ENCODE measurements at regions not wholly inside any gene's neighbourhood (a gene's known extent, or its start where the extent isn't known, plus 50 kb on each side); places are given as distances from the start of the nearest gene placed in this dataset.
A peak's percentile ranks its signal among the peaks of the same experiment; 100 is the strongest.

DNA sequence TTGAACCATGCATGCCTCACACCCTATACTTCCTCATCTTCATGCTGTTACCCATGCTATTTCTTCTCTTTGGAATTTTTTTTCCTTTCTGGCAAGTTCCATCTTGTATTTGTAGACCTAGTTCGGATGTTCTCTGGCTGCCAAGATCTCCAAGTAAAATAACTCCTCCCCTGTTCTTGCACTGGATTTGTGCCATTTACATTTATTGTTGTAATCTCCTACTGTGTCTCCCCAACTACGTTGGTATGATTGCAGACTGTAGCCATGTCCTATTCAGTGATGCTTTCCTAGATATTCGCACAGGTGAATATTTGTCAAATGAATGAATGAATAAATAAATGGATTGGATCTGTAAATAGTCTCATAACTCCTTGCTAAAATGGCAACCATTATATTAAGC, 546.0 kb downstream of the MN1 start:
- Histone ChIP-seq H3K9me3 (ENCODE audit: control insufficient read depth, low read length) (peaks cover 42% of the 10 kb centered on the region), H4K91ac (ENCODE audit: low read length) (no peak overlapping the region)

DNA sequence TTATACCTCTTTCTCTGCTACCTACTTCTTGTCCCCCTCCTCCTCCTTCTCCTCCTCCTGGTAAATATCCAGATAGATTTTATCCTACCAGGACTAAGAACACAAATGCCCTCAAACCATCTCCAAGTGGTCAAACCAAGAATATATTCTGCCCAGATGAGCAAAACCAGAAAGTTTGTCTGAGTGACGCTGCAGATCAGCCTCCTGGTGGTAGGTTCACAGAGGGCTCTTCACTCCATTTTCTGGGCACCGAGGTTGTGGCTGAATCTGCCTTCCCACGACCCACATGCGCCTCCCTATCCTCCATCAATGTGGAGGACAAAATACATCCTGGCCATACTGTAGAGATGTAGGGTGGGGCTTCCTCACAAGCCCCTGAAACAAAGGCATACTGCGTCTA, 543.6 kb downstream of the MN1 start:
- Histone ChIP-seq H2BK5ac (ENCODE audit: low read depth, low read length, poor library complexity, severe bottlenecking) (no peak overlapping the region), H3K36me3 (ENCODE audit: control insufficient read depth in 1 of 2, insufficient read depth in 2 of 2, low read depth in 1 of 2, low read length in 2 of 2) (no peaks in the 10 kb centered on the region)
- WGBS, result 82% methylated on average over 4 of the region's 5 CpGs

More for the DNA sequence above, 546.0 kb downstream of the MN1 start:
- Histone ChIP-seq H2BK120ac (ENCODE audit: low read depth, low read length) (no peak overlapping the region), H3K79me1 (replicated peaks; ENCODE audit: low read length, poor library complexity, severe bottlenecking) (no peaks in the 10 kb centered on the region), H4K8ac (ENCODE audit: low read length) (no peak overlapping the region), H2BK5ac (ENCODE audit: low read depth, low read length, poor library complexity, severe bottlenecking) (no peak overlapping the region), H2AK5ac (ENCODE audit: low read length, severe bottlenecking) (no peak overlapping the region), H3K18ac (ENCODE audit: low read depth in 1 of 2, low read length in 2 of 2) (no peak overlapping the region), H3K4me2 (ENCODE audit: low read length, poor library complexity, severe bottlenecking) (no peak overlapping the region), H2BK12ac (ENCODE audit: low read length in 2 of 2) (no peak overlapping the region), H2AFZ (ENCODE audit: low read depth, low read length) (no peak overlapping the region), H3K27me3 (ENCODE audit: control insufficient read depth in 1 of 2, insufficient read depth in 1 of 2, low read length in 2 of 2) (peaks cover 0 to 46% of the 10 kb centered on the region in 2 experiments), H2BK15ac (ENCODE audit: low read depth, poor library complexity, severe bottlenecking) (no peak overlapping the region), H3K4ac (ENCODE audit: low read depth in 1 of 2, low read length in 2 of 2) (no peak overlapping the region), H3K4me1 (ENCODE audit: control insufficient read depth, insufficient read depth, low read depth, low read length) (peaks cover 9% of the 10 kb centered on the region), H3K23ac (ENCODE audit: low read length in 2 of 2) (no peak overlapping the region), H3K4me3 (ENCODE audit: insufficient read depth in 1 of 2, low read depth in 1 of 2, low read length in 2 of 2) (no peak overlapping the region), H3K36me3 (ENCODE audit: control insufficient read depth in 1 of 2, insufficient read depth in 2 of 2, low read depth in 1 of 2, low read length in 2 of 2) (no peaks in the 10 kb centered on the region), H3K9ac (ENCODE audit: low read length) (no peak overlapping the region), H3K14ac (ENCODE audit: low read length in 2 of 2) (no peak overlapping the region), H3K27ac (ENCODE audit: low read length, poor library complexity, severe bottlenecking) (no peak overlapping the region)
- WGBS, result 82% methylated on average over 3 of the region's 3 CpGs
- no peak for DNase-seq

DNA sequence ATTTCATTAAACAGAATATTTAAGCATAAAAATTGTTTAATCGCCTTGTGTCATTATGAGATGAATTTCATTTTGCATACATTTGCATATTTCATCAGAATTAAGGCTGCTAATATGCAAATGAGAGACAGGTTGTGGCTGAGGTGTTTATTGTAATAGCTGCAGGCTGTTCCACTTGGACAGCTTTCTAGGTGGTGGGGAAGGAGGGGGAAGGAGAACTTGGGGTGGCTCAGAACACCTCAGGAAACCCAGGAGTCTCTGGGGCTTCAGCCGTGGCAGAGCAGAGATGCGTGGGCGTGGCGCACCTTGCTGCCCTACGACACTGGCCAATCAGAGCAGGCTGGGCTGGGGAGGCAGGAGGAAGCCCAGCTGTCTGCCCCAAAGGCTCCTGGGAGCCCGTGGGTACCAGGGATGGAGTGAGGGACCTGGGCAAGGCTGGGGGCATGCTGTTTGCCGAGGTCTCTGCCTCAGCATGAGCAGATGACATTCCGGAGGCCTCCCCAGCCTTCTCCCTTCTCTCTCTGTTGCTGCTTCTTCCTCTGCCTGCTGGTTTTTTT, 542.9 kb downstream of the MN1 start:
- peak overlapping the region; percentile 74 for H2AK5ac ChIP-seq (ENCODE audit: low read length, severe bottlenecking)
- H2BK120ac ChIP-seq (ENCODE audit: low read depth, low read length), result no peak overlapping the region
- H3K18ac ChIP-seq (ENCODE audit: low read depth in 1 of 2, low read length in 2 of 2), result no peak overlapping the region
- no peak overlapping the region for H3K27ac ChIP-seq (ENCODE audit: low read length, poor library complexity, severe bottlenecking)
- H2AFZ ChIP-seq (ENCODE audit: low read depth, low read length), result no peak overlapping the region
- no peaks in the 10 kb centered on the region for H3K36me3 ChIP-seq (ENCODE audit: control insufficient read depth in 1 of 2, insufficient read depth in 2 of 2, low read depth in 1 of 2, low read length in 2 of 2)
- H4K8ac ChIP-seq (ENCODE audit: low read length), result no peak overlapping the region
- H3K9me3 ChIP-seq (ENCODE audit: control insufficient read depth, low read length), result peaks cover 28% of the 10 kb centered on the region
- H3K4ac ChIP-seq (ENCODE audit: low read depth in 1 of 2, low read length in 2 of 2), result no peak overlapping the region
- no peak overlapping the region for H3K14ac ChIP-seq (ENCODE audit: low read length in 2 of 2)
- H4K91ac ChIP-seq (ENCODE audit: low read length), result no peak overlapping the region
- peaks cover 0 to 66% of the 10 kb centered on the region in 2 experiments for H3K27me3 ChIP-seq (ENCODE audit: control insufficient read depth in 1 of 2, insufficient read depth in 1 of 2, low read length in 2 of 2)
- no peak overlapping the region for H3K23ac ChIP-seq (ENCODE audit: low read length in 2 of 2)
- no peaks in the 10 kb centered on the region for H3K79me1 ChIP-seq (replicated peaks; ENCODE audit: low read length, poor library complexity, severe bottlenecking)
- H3K9ac ChIP-seq (ENCODE audit: low read length), result no peak overlapping the region
- no peak overlapping the region for H3K4me2 ChIP-seq (ENCODE audit: low read length, poor library complexity, severe bottlenecking)
- H2BK5ac ChIP-seq (ENCODE audit: low read depth, low read length, poor library complexity, severe bottlenecking), result no peak overlapping the region
- no peak overlapping the region for H2BK15ac ChIP-seq (ENCODE audit: low read depth, poor library complexity, severe bottlenecking)
- H2BK12ac ChIP-seq (ENCODE audit: low read length in 2 of 2), result peak overlapping the region in 1 of 2 experiments; percentile 10
- peaks cover 7% of the 10 kb centered on the region for H3K4me1 ChIP-seq (ENCODE audit: control insufficient read depth, insufficient read depth, low read depth, low read length)
- no peak overlapping the region for H3K4me3 ChIP-seq (ENCODE audit: insufficient read depth in 1 of 2, low read depth in 1 of 2, low read length in 2 of 2)
- no peak for DNase-seq
- WGBS, result 83% methylated on average over 6 of the region's 9 CpGs

More for the DNA sequence above, 543.6 kb downstream of the MN1 start:
- Histone ChIP-seq H3K9ac (ENCODE audit: low read length) (no peak overlapping the region), H3K18ac (ENCODE audit: low read depth in 1 of 2, low read length in 2 of 2) (no peak overlapping the region), H3K4me3 (ENCODE audit: insufficient read depth in 1 of 2, low read depth in 1 of 2, low read length in 2 of 2) (no peak overlapping the region), H3K27ac (ENCODE audit: low read length, poor library complexity, severe bottlenecking) (no peak overlapping the region), H3K4me2 (ENCODE audit: low read length, poor library complexity, severe bottlenecking) (no peak overlapping the region), H3K23ac (ENCODE audit: low read length in 2 of 2) (no peak overlapping the region), H3K9me3 (ENCODE audit: control insufficient read depth, low read length) (peaks cover 35% of the 10 kb centered on the region), H2AK5ac (ENCODE audit: low read length, severe bottlenecking) (peak overlapping the region; percentile 50), H4K8ac (ENCODE audit: low read length) (no peak overlapping the region), H3K14ac (ENCODE audit: low read length in 2 of 2) (no peak overlapping the region), H2AFZ (ENCODE audit: low read depth, low read length) (no peak overlapping the region), H2BK12ac (ENCODE audit: low read length in 2 of 2) (peak overlapping the region in 1 of 2 experiments; percentile 15), H2BK120ac (ENCODE audit: low read depth, low read length) (no peak overlapping the region), H3K79me1 (replicated peaks; ENCODE audit: low read length, poor library complexity, severe bottlenecking) (no peaks in the 10 kb centered on the region), H3K4me1 (ENCODE audit: control insufficient read depth, insufficient read depth, low read depth, low read length) (peaks cover 7% of the 10 kb centered on the region), H3K4ac (ENCODE audit: low read depth in 1 of 2, low read length in 2 of 2) (no peak overlapping the region), H2BK15ac (ENCODE audit: low read depth, poor library complexity, severe bottlenecking) (no peak overlapping the region), H3K27me3 (ENCODE audit: control insufficient read depth in 1 of 2, insufficient read depth in 1 of 2, low read length in 2 of 2) (peaks cover 0 to 63% of the 10 kb centered on the region in 2 experiments), H4K91ac (ENCODE audit: low read length) (no peak overlapping the region)
- DNase-seq, result no peak

DNA sequence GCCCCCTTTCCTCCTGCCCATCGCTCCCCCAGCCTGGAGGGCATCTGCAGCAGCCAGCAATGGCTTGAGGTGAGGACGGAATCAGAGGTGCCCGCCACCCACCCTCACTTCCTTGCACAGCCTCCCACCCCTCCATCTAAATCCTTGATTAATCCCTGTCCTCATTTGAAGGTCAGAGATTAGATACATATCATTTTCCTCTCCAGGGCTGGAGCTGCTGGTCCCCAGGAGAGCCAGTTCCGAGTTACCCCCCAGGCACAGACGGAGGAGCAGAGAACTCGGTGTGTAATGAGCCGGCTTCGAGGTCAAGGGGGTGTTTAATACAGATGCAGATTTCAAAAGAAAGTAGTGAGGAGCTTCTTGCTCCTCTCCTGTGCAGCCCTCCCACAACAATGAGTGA, 542.1 kb downstream of the MN1 start:
- H2BK15ac ChIP-seq (ENCODE audit: low read depth, poor library complexity, severe bottlenecking), result peak overlapping the region; percentile 21
- no peak overlapping the region for H3K4ac ChIP-seq (ENCODE audit: low read depth in 1 of 2, low read length in 2 of 2)
- peak overlapping the region; percentile 30 for H2AK5ac ChIP-seq (ENCODE audit: low read length, severe bottlenecking)
- H2AFZ ChIP-seq (ENCODE audit: low read depth, low read length), result no peak overlapping the region
- H3K23ac ChIP-seq (ENCODE audit: low read length in 2 of 2), result no peak overlapping the region
- H2BK12ac ChIP-seq (ENCODE audit: low read length in 2 of 2), result no peak overlapping the region
- H3K4me3 ChIP-seq (ENCODE audit: insufficient read depth in 1 of 2, low read depth in 1 of 2, low read length in 2 of 2), result no peak overlapping the region
- H3K36me3 ChIP-seq (ENCODE audit: control insufficient read depth in 1 of 2, insufficient read depth in 2 of 2, low read depth in 1 of 2, low read length in 2 of 2), result no peaks in the 10 kb centered on the region
- H3K18ac ChIP-seq (ENCODE audit: low read depth in 1 of 2, low read length in 2 of 2), result no peak overlapping the region
- no peak overlapping the region for H4K8ac ChIP-seq (ENCODE audit: low read length)
- no peak overlapping the region for H2BK120ac ChIP-seq (ENCODE audit: low read depth, low read length)
- H4K91ac ChIP-seq (ENCODE audit: low read length), result no peak overlapping the region
- H3K79me1 ChIP-seq (replicated peaks; ENCODE audit: low read length, poor library complexity, severe bottlenecking), result no peaks in the 10 kb centered on the region
- H3K27ac ChIP-seq (ENCODE audit: low read length, poor library complexity, severe bottlenecking), result no peak overlapping the region
- H3K4me1 ChIP-seq (ENCODE audit: control insufficient read depth, insufficient read depth, low read depth, low read length), result peaks cover 7% of the 10 kb centered on the region
- no peak overlapping the region for H3K14ac ChIP-seq (ENCODE audit: low read length in 2 of 2)
- H3K9ac ChIP-seq (ENCODE audit: low read length), result no peak overlapping the region
- 92% methylated on average over 7 of the region's 8 CpGs for WGBS
- DNase-seq, result no peak
- peaks cover 0 to 68% of the 10 kb centered on the region in 2 experiments for H3K27me3 ChIP-seq (ENCODE audit: control insufficient read depth in 1 of 2, insufficient read depth in 1 of 2, low read length in 2 of 2)
- H2BK5ac ChIP-seq (ENCODE audit: low read depth, low read length, poor library complexity, severe bottlenecking), result no peak overlapping the region
- no peak overlapping the region for H3K4me2 ChIP-seq (ENCODE audit: low read length, poor library complexity, severe bottlenecking)
- peaks cover 24% of the 10 kb centered on the region for H3K9me3 ChIP-seq (ENCODE audit: control insufficient read depth, low read length)
